ENCODE measurements at regions not wholly inside any gene's neighbourhood (a gene's known extent, or its start where the extent isn't known, plus 50 kb on each side); places are given as distances from the start of the nearest gene placed in this dataset.

GRCh38 chr1:38569932-38570656 lies 289.5 kb downstream of the RRAGC start:
- DNase-seq, result no peak

DNA sequence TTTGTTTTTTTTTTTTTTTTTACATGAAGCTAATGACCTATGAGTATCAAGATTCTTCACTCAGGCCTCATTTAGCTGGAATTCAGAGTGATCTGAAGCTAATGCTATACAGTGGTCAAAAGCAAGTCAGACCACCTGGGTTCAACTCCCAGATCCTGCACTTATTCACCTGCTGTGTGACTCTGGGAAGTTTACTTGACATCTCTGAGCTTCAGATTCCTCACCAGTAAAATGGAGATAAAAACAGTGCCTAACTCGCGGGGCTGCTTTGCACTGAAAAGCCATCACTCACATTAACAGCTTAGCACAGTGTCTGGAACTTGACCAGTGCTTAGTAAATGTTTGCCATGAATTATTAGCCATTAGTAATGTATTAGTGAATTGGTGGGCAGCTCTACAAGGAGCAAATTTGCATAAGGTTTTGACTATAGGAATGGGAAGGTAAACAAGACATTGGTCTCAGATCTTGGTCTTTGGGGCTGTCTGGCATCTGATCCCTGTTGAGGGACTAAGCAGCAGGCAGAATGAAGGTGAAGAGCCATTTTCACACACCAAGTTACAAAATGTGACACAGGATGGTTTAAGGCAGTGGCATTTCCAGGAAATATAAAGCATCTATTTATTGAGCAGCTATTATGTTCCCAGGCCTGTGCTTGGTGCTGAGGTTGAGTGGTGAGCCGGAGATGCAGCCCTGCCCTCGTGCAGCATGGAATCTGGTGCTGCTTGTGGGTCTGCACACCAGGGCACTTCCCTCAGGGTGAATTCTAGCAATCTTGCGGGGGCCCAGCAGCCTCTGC lies 291.3 kb downstream of the RRAGC start:
- no peak for DNase-seq

GRCh38 chr1:38567401-38567800 lies 292.2 kb downstream of the RRAGC start:
- DNase-seq, result no peak

DNA sequence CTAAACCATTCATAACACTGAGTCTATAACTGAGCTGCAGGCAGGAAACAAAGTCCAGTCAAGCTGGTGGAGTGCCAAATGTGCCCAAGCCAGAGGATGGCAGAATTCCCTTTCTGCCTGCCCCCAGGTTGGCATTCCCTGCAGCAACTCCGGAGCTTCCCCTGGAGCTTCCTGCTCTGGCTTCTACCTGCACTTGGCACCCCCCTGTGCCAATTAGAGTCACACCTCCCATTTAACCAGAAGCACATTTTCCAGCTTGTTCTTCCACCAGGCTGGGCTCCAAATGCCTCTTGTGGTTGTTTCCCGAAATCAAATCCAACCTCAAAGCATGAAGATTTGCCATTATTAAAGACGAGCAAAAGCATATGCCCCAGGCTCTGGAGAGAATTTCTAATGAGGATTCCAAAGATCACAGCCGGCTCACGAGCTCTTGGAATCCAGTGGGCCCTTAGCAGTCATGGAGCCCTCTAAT lies 294.5 kb downstream of the RRAGC start:
- DNase-seq, result no peak

DNA sequence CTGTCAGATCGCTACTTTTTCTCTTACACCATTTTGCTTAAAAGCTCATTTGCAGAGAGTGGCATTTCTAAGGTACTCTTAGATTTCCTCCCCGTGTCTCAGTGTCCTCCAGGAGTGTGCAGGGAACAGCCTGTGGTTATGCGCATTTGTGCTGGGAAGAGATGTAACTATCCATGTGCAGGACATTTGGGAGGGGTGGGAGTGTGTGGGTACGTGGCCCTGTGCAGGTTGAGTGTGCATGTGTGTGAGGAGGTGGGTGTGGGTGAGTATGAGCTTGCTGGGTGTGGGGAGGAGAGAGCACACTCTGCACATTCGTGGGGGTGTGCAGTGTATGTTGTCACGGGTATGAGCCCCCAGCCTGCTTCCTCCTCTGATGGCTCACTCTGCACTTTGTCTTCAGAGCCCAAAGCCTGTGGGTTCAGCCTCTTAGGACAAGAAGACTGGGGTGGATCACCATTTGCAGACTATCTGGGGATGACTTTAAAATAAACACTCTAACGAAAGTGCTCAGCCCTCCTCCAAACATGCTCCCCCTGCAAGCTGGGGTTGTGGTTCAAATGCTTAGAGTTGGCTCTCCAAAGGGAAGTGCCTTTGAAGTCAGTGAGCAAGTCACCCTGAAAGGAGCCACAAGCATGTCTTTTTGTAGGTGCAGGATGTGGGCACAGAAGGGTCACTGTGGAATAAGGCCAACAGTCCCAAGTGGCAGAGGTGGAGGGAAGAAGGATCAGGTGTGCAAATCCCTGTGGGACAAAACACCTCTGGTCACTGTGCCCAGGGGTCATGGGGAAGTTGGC lies 295.4 kb downstream of the RRAGC start:
- DNase-seq, result no peak

GRCh38 chr1:38561725-38562124 lies 297.8 kb downstream of the RRAGC start:
- no peak for DNase-seq

DNA sequence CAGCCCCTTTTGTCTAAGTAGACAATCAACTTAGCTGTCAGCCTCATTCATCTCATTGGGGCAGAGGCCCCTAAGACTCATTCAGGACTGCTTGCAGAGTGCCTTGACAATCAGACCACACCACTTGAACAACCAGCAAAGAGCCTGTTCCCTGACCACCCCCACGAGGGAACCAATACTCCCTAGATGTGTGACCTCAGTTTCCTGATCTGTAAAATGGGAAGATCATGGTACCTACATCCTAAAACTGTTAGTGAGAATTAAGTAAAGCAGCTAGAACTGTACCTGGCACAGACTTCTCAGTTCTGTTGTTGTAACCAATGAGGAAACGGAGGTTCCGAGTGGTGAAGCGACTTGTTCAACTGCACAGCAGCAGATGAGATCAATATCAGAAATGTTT lies 298.5 kb downstream of the RRAGC start:
- no peak for DNase-seq

GRCh38 chr1:38560457-38560856 lies 299.1 kb downstream of the RRAGC start:
- no peak for DNase-seq

GRCh38 chr1:38559446-38560165 lies 300.0 kb downstream of the RRAGC start:
- peak; percentile 60 for DNase-seq

- peak; percentile 78 for DNase-seq
Observed at GRCh38 chr1:38558500-38559445, 300.8 kb downstream of the RRAGC start.

DNA sequence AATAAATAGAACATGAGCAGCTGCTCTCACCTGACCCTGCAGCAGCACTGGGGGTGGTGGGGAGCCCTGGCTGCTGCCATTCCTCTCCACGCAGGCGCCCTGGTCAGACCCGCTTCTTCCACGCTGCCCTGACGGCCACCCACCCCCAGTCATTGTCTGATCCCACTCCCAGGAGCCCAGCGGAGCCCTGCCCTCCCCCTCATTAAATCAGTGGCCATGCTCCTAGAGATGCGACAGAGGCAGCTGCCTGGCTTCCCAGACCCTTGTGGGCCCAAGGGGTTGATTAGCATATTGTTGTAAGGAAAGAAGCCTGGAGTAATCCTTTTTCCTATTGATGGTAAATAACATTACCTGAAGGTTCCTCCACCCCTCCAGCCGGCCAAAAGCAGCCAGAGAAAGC lies 301.5 kb downstream of the RRAGC start:
- DNase-seq, result no peak

GRCh38 chr1:38555594-38555993 lies 304.0 kb downstream of the RRAGC start:
- no peak for DNase-seq

DNA sequence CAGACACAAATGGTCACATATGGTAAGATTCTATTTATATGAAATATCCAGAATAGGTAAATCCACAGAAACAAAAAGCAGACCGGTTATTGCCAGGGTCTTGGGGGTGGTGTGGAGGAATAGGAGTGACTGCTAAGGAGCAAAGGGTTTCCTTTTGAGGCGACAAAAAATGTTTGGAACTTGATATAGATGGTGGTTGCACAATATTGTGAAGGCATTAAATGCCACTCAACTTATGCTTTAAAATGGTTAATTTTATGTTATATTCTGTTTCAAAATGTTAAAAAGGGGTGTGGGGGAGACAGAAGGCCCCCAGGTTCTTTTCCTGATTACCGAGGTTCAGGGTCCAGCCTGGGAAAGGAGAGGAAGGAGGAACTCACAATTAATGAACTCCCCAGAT lies 304.4 kb downstream of the RRAGC start:
- no peak for DNase-seq

GRCh38 chr1:38551318-38552307 lies 308.0 kb downstream of the RRAGC start:
- DNase-seq, result no peak

GRCh38 chr1:38549191-38549590 lies 310.4 kb downstream of the RRAGC start:
- no peak for DNase-seq

- no peak for DNase-seq
Observed at GRCh38 chr1:38547321-38547720, 312.3 kb downstream of the RRAGC start.

- DNase-seq, result no peak
Observed at GRCh38 chr1:38546636-38547035, 312.9 kb downstream of the RRAGC start.

GRCh38 chr1:38541223-38541622 lies 318.3 kb downstream of the RRAGC start:
- no peak for DNase-seq

DNA sequence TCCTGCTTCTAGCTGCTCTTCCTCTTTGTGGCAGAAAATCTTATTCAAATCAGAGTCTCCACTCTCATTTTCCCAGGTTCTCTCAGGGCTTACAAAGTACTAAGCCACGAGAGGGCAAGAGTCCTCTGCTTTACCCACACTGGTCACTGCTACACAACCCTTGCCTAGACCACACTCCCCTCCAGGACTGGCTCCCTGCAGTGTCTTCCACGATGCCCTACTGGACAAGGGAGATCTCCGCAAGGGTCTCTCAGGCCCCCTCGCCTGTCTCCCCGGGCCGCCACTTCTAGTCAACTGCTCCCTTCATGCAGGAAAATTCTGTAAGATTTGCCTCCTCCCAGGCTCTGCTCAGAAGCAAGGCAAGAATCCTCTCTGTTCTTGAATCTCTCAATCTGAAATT lies 319.6 kb downstream of the RRAGC start:
- no peak for DNase-seq

- no peak for DNase-seq
Observed at GRCh38 chr1:38538834-38539233, 320.7 kb downstream of the RRAGC start.

All from DMS79 treated with DMSO at 0.1 percent for 48 hours (cell line).